Neural progenitor cell (in vitro differentiated cells): ENCODE measurements at regions not wholly inside any gene's neighbourhood (a gene's known extent, or its start where the extent isn't known, plus 50 kb on each side); places are given as distances from the start of the nearest gene placed in this dataset.

Experiments
- DNase-seq: peaks from one replicate; pipeline ENCODE4 v3.0.0-alpha.2; 2016; ENCODE audit warnings: low spot score
- H2AFZ ChIP-seq: fragments of 200-600 bp; sonication (generic); replicated peaks from 2 replicates; pipeline ENCODE4 v1.6.1; 2016; ENCODE audit warnings: antibody characterized with exemption
- H3F3A ChIP-seq: fragments of 200-600 bp; sonication (generic); 2 replicates; pipeline ENCODE4 v1.6.1; 2016; ENCODE audit warnings: antibody characterized with exemption, low read depth
- H3K27ac ChIP-seq: fragments of 200-600 bp; sonication (generic); 2 replicates; pipeline ENCODE4 v1.5.1; 2016; ENCODE audit warnings: mild to moderate bottlenecking
- H3K27me3 ChIP-seq: fragments of 200-600 bp; sonication (generic); 2 replicates; pipeline ENCODE4 v1.6.1; 2016; ENCODE audit warnings: mild to moderate bottlenecking, moderate library complexity
- H3K36me3 ChIP-seq: fragments of 200-600 bp; sonication (generic); 2 replicates; pipeline ENCODE4 v1.5.1; 2016
- H3K4me1 ChIP-seq: fragments of 200-600 bp; sonication (generic); 2 replicates; pipeline ENCODE4 v1.6.1; 2016; ENCODE audit warnings: mixed run types
- H3K4me2 ChIP-seq: fragments of 200-600 bp; sonication (generic); 2 replicates; pipeline ENCODE4 v1.6.1; 2016
- H3K4me3 ChIP-seq: fragments of 200-600 bp; sonication (generic); 2 replicates; pipeline ENCODE4 v1.5.1; 2016
- H3K79me2 ChIP-seq: fragments of 200-600 bp; sonication (generic); 2 replicates; pipeline ENCODE4 v1.6.1; 2016; ENCODE audit warnings: low read depth
- H3K9ac ChIP-seq: fragments of 200-600 bp; sonication (generic); 2 replicates; pipeline ENCODE4 v1.6.1; 2016
- H3K9me3 ChIP-seq: fragments of 200-600 bp; sonication (generic); 2 replicates; pipeline ENCODE4 v1.5.1; 2016; ENCODE audit warnings: low read depth
- H4K20me1 ChIP-seq: fragments of 200-600 bp; sonication (generic); 2 replicates; pipeline ENCODE4 v1.6.1; 2016; ENCODE audit warnings: low read depth
- H3K27ac Mint-ChIP-seq: 3 replicates; pipeline ENCODE4 v1.8.0; 2021; ENCODE audit warnings: mixed read lengths
- H3K27me3 Mint-ChIP-seq: 2 replicates; pipeline ENCODE4 v1.8.0; 2022; ENCODE audit warnings: low read depth, mild to moderate bottlenecking, inconsistent platforms, moderate library complexity, mixed read lengths; ENCODE audit not compliant: insufficient read depth
- H3K36me3 Mint-ChIP-seq: 3 replicates; pipeline ENCODE4 v1.8.0; 2021; ENCODE audit warnings: mixed read lengths
- H3K4me1 Mint-ChIP-seq: 3 replicates; pipeline ENCODE4 v1.8.0; 2021; ENCODE audit warnings: mixed read lengths
- H3K4me3 Mint-ChIP-seq: 3 replicates; pipeline ENCODE4 v1.8.0; 2021; ENCODE audit warnings: mild to moderate bottlenecking, moderate library complexity, mixed read lengths
- H3K9me3 Mint-ChIP-seq: 3 replicates; pipeline ENCODE4 v1.8.0; 2020; ENCODE audit warnings: mixed read lengths
- EZH2 ChIP-seq: fragments of 200-600 bp; sonication (generic); IDR thresholded peaks from 2 replicates; pipeline ENCODE4 v1.6.1; 2017; ENCODE audit warnings: antibody characterized with exemption, mild to moderate bottlenecking, moderate library complexity
- EZH2phosphoT487 ChIP-seq: fragments of 200-600 bp; sonication (generic); IDR thresholded peaks from 2 replicates; pipeline ENCODE4 v1.6.1; 2017; ENCODE audit warnings: antibody characterized with exemption
- TF ChIP-seq, protein P1 (sequence below): fragments of 200-600 bp; sonication (generic); IDR thresholded peaks from 2 replicates; pipeline ENCODE4 v1.5.1; 2017; ENCODE audit warnings: antibody characterized with exemption, mild to moderate bottlenecking

DNA sequence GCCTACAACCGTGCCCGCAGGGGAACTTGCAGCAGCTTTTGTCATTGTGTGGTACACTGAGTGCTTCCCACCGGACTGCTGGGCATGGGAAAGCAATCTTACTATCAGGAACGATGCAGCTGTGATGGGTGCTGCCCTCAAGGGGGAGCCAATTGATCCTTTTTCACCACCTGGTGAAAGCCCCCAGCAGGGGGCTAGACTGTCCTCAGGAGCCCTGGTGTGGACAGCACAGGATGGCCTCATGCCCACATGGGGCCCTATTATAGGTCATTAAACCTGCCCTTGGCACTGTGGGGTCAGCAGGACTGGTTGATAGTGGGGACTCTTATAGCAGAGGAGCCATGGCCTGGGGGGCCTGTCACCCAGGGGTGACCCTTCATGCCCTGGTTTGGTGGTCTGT lies 172.2 kb downstream of the GLI2 start:
- Histone ChIP-seq H3K27me3 (no peaks in the 10 kb centered on the region), H3K4me1 (peaks cover 14% of the 10 kb centered on the region), H4K20me1 (peaks cover 87% of the 10 kb centered on the region), H2AFZ (no peak overlapping the region), H3K4me3 (no peak overlapping the region), H3K4me2 (no peak overlapping the region), H3K36me3 (no peaks in the 10 kb centered on the region), H3K79me2 (peaks cover 33% of the 10 kb centered on the region), H3K27ac (no peak overlapping the region), H3K9ac (no peak overlapping the region), H3K9me3 (no peaks in the 10 kb centered on the region), H3F3A (peaks cover 4% of the 10 kb centered on the region)
- H3K36me3 Mint-ChIP-seq: peaks cover 12% of the 10 kb centered on the region
- peaks cover 13% of the 10 kb centered on the region for H3K27me3 Mint-ChIP-seq
- H3K9me3 Mint-ChIP-seq: no peaks in the 10 kb centered on the region
- no peak overlapping the region for H3K4me3 Mint-ChIP-seq
- H3K27ac Mint-ChIP-seq: no peak overlapping the region
- no peak for DNase-seq
- peaks cover 45% of the 10 kb centered on the region for H3K4me1 Mint-ChIP-seq
- TF ChIP-seq, protein P1, sequence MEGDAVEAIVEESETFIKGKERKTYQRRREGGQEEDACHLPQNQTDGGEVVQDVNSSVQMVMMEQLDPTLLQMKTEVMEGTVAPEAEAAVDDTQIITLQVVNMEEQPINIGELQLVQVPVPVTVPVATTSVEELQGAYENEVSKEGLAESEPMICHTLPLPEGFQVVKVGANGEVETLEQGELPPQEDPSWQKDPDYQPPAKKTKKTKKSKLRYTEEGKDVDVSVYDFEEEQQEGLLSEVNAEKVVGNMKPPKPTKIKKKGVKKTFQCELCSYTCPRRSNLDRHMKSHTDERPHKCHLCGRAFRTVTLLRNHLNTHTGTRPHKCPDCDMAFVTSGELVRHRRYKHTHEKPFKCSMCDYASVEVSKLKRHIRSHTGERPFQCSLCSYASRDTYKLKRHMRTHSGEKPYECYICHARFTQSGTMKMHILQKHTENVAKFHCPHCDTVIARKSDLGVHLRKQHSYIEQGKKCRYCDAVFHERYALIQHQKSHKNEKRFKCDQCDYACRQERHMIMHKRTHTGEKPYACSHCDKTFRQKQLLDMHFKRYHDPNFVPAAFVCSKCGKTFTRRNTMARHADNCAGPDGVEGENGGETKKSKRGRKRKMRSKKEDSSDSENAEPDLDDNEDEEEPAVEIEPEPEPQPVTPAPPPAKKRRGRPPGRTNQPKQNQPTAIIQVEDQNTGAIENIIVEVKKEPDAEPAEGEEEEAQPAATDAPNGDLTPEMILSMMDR: no peak
- TF ChIP-seq EZH2: no peak

DNA sequence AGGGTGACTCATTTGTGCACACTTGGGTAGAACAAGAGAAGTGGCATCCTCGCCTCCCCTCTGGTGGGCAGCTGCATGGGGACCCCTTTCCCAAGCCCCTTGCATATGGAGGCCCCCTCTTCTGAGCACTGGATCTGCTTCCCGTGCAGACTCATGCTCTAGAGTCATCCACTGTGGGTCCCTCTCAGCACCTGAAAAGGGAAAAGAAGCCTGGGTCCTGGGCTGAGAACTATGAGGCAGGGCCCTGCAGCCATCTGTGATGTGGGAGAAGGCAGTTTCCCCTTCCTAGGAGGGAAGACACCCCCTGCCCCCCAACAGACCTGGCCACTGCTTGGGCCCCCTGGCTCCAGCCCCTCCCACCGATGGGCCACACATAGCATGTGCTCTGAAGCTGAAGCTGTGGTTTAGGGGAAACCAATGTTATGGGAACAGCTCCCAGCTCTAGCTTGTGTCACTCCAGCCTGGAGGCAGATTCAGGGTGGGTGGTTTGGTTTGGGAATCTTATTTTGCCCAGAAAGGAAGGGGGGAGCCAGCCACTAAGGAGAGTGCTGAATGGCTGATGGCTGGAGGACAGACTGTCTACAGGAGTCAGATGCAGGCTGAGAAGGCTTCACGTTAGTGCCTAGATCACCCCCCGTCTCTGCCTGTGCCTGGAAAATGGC lies 172.8 kb downstream of the GLI2 start:
- Histone ChIP-seq H3K9ac (no peak overlapping the region), H3K9me3 (no peaks in the 10 kb centered on the region), H3K27ac (no peak overlapping the region), H3K36me3 (no peaks in the 10 kb centered on the region), H3K4me3 (no peak overlapping the region), H3K4me1 (peaks cover 20% of the 10 kb centered on the region), H2AFZ (no peak overlapping the region), H3K79me2 (peaks cover 32% of the 10 kb centered on the region), H3K27me3 (no peaks in the 10 kb centered on the region), H3K4me2 (no peak overlapping the region), H4K20me1 (peaks cover 87% of the 10 kb centered on the region), H3F3A (peaks cover 4% of the 10 kb centered on the region)
- Mint-ChIP-seq H3K27me3 (peaks cover 12% of the 10 kb centered on the region), H3K4me1 (peaks cover 49% of the 10 kb centered on the region), H3K9me3 (no peaks in the 10 kb centered on the region), H3K4me3 (no peak overlapping the region), H3K27ac (no peak overlapping the region), H3K36me3 (peaks cover 12% of the 10 kb centered on the region)
- DNase-seq: no peak
- TF ChIP-seq EZH2phosphoT487: no peak
- TF ChIP-seq, protein P1: no peak
- no peak for TF ChIP-seq EZH2

DNA sequence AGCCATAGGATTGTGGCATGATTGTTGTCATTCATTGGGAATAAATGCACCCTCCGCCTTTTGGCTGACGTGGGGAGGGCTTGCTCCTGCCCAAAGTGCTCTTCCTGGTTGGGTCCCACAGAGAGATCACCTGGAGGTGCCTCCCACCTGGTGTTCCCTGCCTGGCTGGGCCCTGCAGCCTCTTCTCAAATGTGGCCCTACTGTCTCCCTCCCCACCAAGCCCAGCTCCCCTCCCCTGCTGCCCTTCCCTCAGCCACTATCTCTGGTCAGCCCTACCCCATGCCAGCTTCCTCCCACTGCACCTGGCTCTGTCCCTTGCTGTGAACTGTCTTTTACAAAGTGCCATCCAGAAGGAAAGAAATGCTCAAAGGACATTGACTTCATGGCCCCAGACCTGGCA lies 173.4 kb downstream of the GLI2 start:
- H3K27ac Mint-ChIP-seq: no peak overlapping the region
- H3K4me1 ChIP-seq: peaks cover 26% of the 10 kb centered on the region

More for the DNA sequence above, 173.4 kb downstream of the GLI2 start:
- no peaks in the 10 kb centered on the region for H3K27me3 ChIP-seq
- H3K9ac ChIP-seq: no peak overlapping the region
- H3K9me3 ChIP-seq: no peaks in the 10 kb centered on the region
- DNase-seq: no peak
- no peak overlapping the region for H3K4me3 ChIP-seq
- peaks cover 37% of the 10 kb centered on the region for H3K79me2 ChIP-seq
- H2AFZ ChIP-seq: no peak overlapping the region
- no peak overlapping the region for H3K27ac ChIP-seq
- H3K27me3 Mint-ChIP-seq: peaks cover 9% of the 10 kb centered on the region
- H3K4me3 Mint-ChIP-seq: no peak overlapping the region
- H3K9me3 Mint-ChIP-seq: no peaks in the 10 kb centered on the region
- no peaks in the 10 kb centered on the region for H3K36me3 ChIP-seq
- peaks cover 87% of the 10 kb centered on the region for H4K20me1 ChIP-seq
- H3K4me2 ChIP-seq: no peak overlapping the region
- peaks cover 12% of the 10 kb centered on the region for H3K36me3 Mint-ChIP-seq
- TF ChIP-seq EZH2: no peak
- TF ChIP-seq EZH2phosphoT487: no peak
- TF ChIP-seq, protein P1: no peak
- peaks cover 52% of the 10 kb centered on the region for H3K4me1 Mint-ChIP-seq
- peaks cover 4% of the 10 kb centered on the region for H3F3A ChIP-seq
